GM12874 (cell line): ENCODE measurements at regions not wholly inside any gene's neighbourhood (a gene's known extent, or its start where the extent isn't known, plus 50 kb on each side); places are given as distances from the start of the nearest gene placed in this dataset.

Experiments used
- CTCF ChIP-seq: IDR thresholded peaks from 2 replicates; pipeline ENCODE4 v1.5.1; 2011; ENCODE audit warnings: low read depth, mild to moderate bottlenecking, control low read depth, low read length, moderate library complexity; ENCODE audit not compliant: insufficient read depth

GRCh38 chr4:188821500-188821899, 682.3 kb downstream of the TRIML1 start:
- no peak for TF ChIP-seq CTCF

GRCh38 chr4:188822698-188823097, 683.5 kb downstream of the TRIML1 start:
- no peak for TF ChIP-seq CTCF

GRCh38 chr4:188824553-188824952, 685.3 kb downstream of the TRIML1 start:
- TF ChIP-seq CTCF: no peak

- TF ChIP-seq CTCF: no peak
Measured at GRCh38 chr4:188826393-188826792, 687.2 kb downstream of the TRIML1 start.

GRCh38 chr4:188839704-188840103, 700.5 kb downstream of the TRIML1 start:
- TF ChIP-seq CTCF: no peak

- no peak for TF ChIP-seq CTCF
Measured at GRCh38 chr4:188841523-188841922, 702.3 kb downstream of the TRIML1 start.

- no peak for TF ChIP-seq CTCF
Measured at GRCh38 chr4:188854436-188854835, 715.2 kb downstream of the TRIML1 start.

GRCh38 chr4:188858696-188859095, 719.5 kb downstream of the TRIML1 start:
- no peak for TF ChIP-seq CTCF
